Femur (tissue), 1 donor: ENCODE measurements at regions not wholly inside any gene's neighbourhood (a gene's known extent, or its start where the extent isn't known, plus 50 kb on each side); places are given as distances from the start of the nearest gene placed in this dataset.

Experiments
- DNase-seq: peaks from one replicate; pipeline ENCODE4 v3.0.0-alpha.2; 2017

GRCh38 chr11:106466521-106467080, 389.1 kb downstream of the AASDHPPT start:
- no peak for DNase-seq

GRCh38 chr11:106467501-106467900, 390.0 kb downstream of the AASDHPPT start:
- no peak for DNase-seq

- no peak for DNase-seq
Measured at GRCh38 chr11:106468086-106468485, 390.6 kb downstream of the AASDHPPT start.

- DNase-seq = no peak
Measured at GRCh38 chr11:106468531-106468930, 391.1 kb downstream of the AASDHPPT start.

- no peak for DNase-seq
Measured at GRCh38 chr11:106470230-106470629, 392.8 kb downstream of the AASDHPPT start.

- no peak for DNase-seq
Measured at GRCh38 chr11:106471276-106471675, 393.8 kb downstream of the AASDHPPT start.

- no peak for DNase-seq
Measured at GRCh38 chr11:106473089-106473722, 395.7 kb downstream of the AASDHPPT start.

- no peak for DNase-seq
Measured at GRCh38 chr11:106474274-106474673, 396.8 kb downstream of the AASDHPPT start.

- DNase-seq = no peak
Measured at GRCh38 chr11:106475181-106475580, 397.7 kb downstream of the AASDHPPT start.

- DNase-seq = no peak
Measured at GRCh38 chr11:106477776-106478175, 400.3 kb downstream of the AASDHPPT start.

GRCh38 chr11:106479646-106480045, 402.2 kb downstream of the AASDHPPT start:
- DNase-seq = no peak

- no peak for DNase-seq
Measured at GRCh38 chr11:106480581-106481190, 403.2 kb downstream of the AASDHPPT start.

GRCh38 chr11:106482917-106483785, 405.7 kb downstream of the AASDHPPT start:
- peak; percentile 52 for DNase-seq

GRCh38 chr11:106491751-106492150, 414.3 kb downstream of the AASDHPPT start:
- no peak for DNase-seq

GRCh38 chr11:106493751-106494150, 416.3 kb downstream of the AASDHPPT start:
- no peak for DNase-seq

- DNase-seq = no peak
Measured at GRCh38 chr11:106495046-106495445, 417.6 kb downstream of the AASDHPPT start.

- DNase-seq = no peak
Measured at GRCh38 chr11:106496677-106497076, 419.2 kb downstream of the AASDHPPT start.

GRCh38 chr11:106497321-106497720, 419.9 kb downstream of the AASDHPPT start:
- no peak for DNase-seq

- no peak for DNase-seq
Measured at GRCh38 chr11:106497822-106498221, 420.4 kb downstream of the AASDHPPT start.

- no peak for DNase-seq
Measured at GRCh38 chr11:106503901-106504300, 426.4 kb downstream of the AASDHPPT start.

- no peak for DNase-seq
Measured at GRCh38 chr11:106507645-106508306, 430.3 kb downstream of the AASDHPPT start.

GRCh38 chr11:106514706-106515105, 437.2 kb downstream of the AASDHPPT start:
- DNase-seq = no peak

- no peak for DNase-seq
Measured at GRCh38 chr11:106517426-106517825, 440.0 kb downstream of the AASDHPPT start.
